Heart left ventricle (tissue), 13 donors: ENCODE measurements at regions not wholly inside any gene's neighbourhood (a gene's known extent, or its start where the extent isn't known, plus 50 kb on each side); places are given as distances from the start of the nearest gene placed in this dataset.

Source experiments
- POLR2A ChIP-seq, 2 donors: fragments of 450-650 bp; IDR thresholded peaks; one replicate each; pipeline ENCODE4 v1.6.1; 2017; ENCODE audit warnings: antibody characterized with exemption in 2 of 2, mild to moderate bottlenecking in 2 of 2, moderate library complexity in 2 of 2
- TF ChIP-seq, protein P1 (sequence below), 12 donors: fragments of 200-600 bp; sonication (generic) in 4 of 12; IDR thresholded peaks; one replicate each; pipeline versions ENCODE4 v1.5.0 to v1.8.0; 2018 to 2022; ENCODE audit warnings: antibody characterized with exemption in 12 of 12, mild to moderate bottlenecking in 5 of 12
- donor health status: ischemic (EF 13 %, LVEDD 7.1; RV severe dilation, severe dysfunction).
- donor health status: DM: no; HTN: yes; CAD: no.
- donor health status: DM: no; HTN: no; CAD: no.
- donor health status: ischemic (EF 25% LVEDD 6.9; RV normal size, moderate dysfunction).
- donor health status: ischemic (EF 25% LVEDD 5.7; RV mildly dilated, moderate dysfunction).
- donor health status: ischemic (EF 35%, LVEDD 5.7; RV mildly dilated, moderate dysfunction).
- donor health status: nonischemic (EF 11% LVEDD 7.7; RV severe dilation, severe dysfunction).
- donor health status: DM: yes; HTN: yes; CAD: no.
- donor health status: PGD.
- donor health status: ischemic (EF 29% LVEDD 5.4; RV normal size, mild dysfunction).
- donor health status: nonischemic (EF 23%, LVEDD 6.1; RV moderate dilation, normal function).

DNA sequence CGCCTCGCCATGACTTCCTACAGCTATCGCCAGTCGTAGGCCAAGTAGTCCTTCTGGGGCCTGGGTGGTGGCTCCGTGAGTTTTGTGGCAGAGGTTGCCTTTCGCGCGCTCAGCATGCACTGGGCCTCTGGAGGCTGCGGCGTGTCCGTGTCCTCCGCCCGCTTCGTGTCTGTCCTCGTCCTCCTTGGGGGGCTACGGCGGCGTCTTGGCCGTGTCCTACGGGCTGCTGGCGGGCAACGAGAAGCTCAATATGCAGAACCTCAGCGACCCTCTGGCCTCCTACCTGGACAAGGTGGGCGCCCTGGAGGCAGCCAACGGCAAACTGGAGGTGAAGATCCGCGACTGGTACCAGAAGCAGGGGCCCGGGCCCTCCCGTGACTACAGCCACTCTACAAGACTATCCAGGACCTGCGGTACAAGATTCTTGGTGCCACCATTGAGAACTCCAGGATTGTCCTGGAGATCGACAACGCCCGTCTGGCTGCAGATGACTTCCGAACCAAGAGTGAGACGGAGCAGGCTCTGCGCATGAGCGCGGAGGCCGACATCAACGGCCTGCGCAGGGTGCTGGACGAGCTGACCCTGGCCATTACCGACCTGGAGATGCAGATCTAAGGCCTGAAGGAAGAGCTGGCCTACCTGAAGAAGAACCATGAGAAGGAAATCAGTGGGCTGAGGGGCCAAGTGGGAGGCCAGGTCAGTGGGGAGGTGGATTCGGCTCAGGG, 296.3 kb downstream of the OGFRL1 start:
- TF ChIP-seq, protein P1, sequence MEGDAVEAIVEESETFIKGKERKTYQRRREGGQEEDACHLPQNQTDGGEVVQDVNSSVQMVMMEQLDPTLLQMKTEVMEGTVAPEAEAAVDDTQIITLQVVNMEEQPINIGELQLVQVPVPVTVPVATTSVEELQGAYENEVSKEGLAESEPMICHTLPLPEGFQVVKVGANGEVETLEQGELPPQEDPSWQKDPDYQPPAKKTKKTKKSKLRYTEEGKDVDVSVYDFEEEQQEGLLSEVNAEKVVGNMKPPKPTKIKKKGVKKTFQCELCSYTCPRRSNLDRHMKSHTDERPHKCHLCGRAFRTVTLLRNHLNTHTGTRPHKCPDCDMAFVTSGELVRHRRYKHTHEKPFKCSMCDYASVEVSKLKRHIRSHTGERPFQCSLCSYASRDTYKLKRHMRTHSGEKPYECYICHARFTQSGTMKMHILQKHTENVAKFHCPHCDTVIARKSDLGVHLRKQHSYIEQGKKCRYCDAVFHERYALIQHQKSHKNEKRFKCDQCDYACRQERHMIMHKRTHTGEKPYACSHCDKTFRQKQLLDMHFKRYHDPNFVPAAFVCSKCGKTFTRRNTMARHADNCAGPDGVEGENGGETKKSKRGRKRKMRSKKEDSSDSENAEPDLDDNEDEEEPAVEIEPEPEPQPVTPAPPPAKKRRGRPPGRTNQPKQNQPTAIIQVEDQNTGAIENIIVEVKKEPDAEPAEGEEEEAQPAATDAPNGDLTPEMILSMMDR (IDR thresholded peaks at IDR 0.05): no peak
- no peak for TF ChIP-seq POLR2A (IDR thresholded peaks at IDR 0.05)
